HG02943 (cell line): ENCODE measurements at regions not wholly inside any gene's neighbourhood (a gene's known extent, or its start where the extent isn't known, plus 50 kb on each side); places are given as distances from the start of the nearest gene placed in this dataset.
"Not testable (repeated sequence)": the region's sequence is repeated elsewhere in the genome, so short reads cannot be mapped to it uniquely, and the experiment has no call there.

ENCODE experiments used
- ATAC-seq: cut with Tn5 transposase; IDR thresholded peaks from one replicate; pipeline ENCODE4 v1.9.1; 2021; ENCODE audit warnings: mild to moderate bottlenecking, low read depth, moderate library complexity; ENCODE audit not compliant: unreplicated experiment

DNA sequence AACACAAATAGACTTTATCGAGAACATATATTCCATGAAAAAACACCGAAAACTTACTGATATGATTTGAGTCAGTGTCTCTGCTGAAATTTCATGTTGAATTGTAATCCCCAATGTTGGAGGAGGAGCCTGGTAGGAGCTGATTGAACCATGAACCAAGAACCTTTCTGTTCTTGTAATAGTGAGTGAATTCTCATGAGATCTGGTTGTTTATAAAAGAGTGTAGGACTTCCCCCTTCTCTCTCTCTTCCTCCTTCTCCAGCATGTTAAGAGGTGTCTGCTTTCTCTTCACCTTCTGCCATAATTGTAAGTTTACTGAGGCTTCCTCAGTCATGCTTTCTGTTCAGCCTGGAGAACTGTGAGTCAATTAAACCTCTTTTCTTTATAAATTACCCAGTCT, 1289.3 kb upstream of the CITED2 start:
- ATAC-seq: no peak

DNA sequence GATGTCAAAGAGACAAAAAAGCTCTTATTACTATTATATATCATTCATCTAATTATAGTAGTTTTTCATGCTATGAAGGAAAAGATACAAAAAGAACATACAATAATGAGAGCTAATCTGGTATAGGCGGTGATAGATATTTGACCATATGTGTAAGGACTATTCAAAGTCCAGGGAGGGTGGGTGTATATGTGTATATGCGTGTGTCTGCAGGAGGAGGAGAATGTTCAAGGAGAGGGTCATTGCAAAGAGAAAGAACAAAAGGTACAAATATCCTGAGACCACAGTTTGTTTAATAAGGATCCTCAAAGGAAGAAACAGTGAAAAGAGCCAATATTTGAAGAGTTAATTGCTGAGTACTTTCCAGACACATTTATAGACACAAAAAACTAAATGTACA, 1288.6 kb upstream of the CITED2 start:
- ATAC-seq: no peak

DNA sequence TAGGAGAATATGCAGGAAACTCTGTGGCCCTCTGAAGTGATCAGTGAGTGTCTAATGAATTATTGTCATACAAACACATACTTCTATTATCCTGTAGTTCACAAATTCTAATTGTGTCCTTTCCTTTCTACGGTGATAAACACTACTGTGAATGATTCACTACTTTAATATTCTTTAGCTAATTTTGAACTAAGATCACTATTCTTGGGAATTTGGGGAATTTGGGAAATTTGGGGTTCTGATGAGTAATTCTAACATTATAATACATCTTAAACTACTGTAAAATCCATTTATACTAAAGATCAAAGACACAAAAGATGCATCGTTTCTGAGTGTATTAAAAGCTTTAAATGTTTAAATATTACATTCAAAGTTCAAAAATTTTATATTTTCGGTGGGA, 1287.2 kb upstream of the CITED2 start:
- ATAC-seq: no peak

GRCh38 chr6:140660295-140660694, 1285.8 kb upstream of the CITED2 start:
- no peak for ATAC-seq

- ATAC-seq: no peak
Observed at GRCh38 chr6:140653972-140654371, 1279.5 kb upstream of the CITED2 start.

DNA sequence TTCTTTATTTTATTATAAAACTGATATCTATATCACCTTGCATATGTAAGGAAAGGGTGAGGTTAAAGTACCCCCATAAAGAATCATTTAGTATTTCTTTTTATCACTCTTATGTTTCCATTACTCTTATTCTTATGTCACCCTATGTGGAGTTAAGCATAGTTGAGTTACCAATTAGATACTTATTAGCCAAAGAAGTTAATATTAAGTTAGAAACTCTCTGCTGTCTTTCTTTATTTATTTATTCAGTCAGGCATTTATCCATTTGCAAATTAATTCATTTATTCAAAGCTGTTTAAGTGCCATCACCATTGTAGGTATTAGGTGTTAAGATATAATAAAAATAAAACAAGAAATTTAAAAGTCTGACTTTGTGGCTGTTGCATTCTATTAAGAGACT, 1279.1 kb upstream of the CITED2 start:
- no peak for ATAC-seq

DNA sequence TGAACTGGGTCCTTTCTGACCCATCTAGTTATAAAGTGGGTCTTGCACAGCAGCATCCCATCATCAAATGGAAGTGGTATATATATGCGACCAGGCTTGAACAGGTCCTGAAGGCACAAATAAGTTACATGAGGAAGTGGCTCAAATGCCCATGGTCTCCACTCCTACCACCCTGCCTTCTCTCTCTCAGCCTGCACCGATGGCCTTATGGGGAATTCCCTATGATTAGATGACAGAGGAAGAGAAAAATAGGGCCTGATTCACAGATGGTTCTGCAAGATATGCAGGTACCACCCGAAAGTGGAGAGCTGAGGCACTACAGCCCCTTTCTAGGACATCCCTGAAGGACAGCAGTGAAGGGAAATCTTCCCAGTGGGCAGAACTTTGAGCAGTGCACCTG, 1275.1 kb upstream of the CITED2 start:
- ATAC-seq: not testable (repeated sequence)

GRCh38 chr6:140647322-140647721, 1272.9 kb upstream of the CITED2 start:
- not testable (repeated sequence) for ATAC-seq

GRCh38 chr6:140644017-140644416, 1269.6 kb upstream of the CITED2 start:
- no peak for ATAC-seq

- no peak for ATAC-seq
Observed at GRCh38 chr6:140641412-140641811, 1267.0 kb upstream of the CITED2 start.

- ATAC-seq: no peak
Observed at GRCh38 chr6:140636908-140637402, 1262.5 kb upstream of the CITED2 start.

GRCh38 chr6:140636271-140636907, 1261.9 kb upstream of the CITED2 start:
- ATAC-seq: no peak

DNA sequence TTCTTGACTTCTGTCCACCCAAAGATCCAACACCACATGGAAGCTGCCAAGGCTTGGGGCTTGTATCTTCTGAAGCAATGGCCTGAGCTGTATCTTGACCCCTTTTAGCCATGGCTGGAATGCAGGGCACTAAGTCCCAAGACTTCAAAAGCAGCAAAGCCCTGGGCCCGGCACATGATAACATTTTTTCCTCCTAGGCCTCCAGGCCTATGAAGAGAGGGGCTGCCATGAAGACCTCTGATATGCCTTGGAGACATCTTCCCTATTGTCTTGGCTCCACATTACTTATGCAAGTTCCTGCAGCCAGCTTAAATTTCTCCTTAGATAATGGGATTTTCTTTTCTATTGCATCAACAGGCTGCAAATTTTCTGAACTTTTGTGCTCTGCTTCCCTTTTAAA, 1252.6 kb upstream of the CITED2 start:
- ATAC-seq: no peak

DNA sequence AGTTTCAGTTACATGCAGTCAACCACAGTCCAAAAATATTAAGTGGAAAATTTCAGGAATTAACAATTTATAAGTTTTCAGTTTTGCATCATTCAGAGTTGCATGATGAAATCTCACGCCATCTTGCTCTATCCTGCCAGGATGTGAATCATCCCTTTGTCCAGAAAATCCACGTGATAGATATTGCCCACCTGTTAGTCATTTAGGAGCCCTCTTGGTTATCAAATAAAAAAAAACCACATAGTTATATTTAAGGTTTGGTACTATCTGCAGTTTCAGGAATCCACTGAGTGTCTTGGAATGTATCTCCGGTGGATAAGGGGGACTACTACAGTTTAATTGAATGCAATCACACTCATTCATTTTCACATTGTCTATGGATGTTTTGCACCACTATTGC, 1249.0 kb upstream of the CITED2 start:
- ATAC-seq: no peak

- no peak for ATAC-seq
Observed at GRCh38 chr6:140620496-140620895, 1246.0 kb upstream of the CITED2 start.

- ATAC-seq: no peak
Observed at GRCh38 chr6:140609956-140610355, 1235.5 kb upstream of the CITED2 start.

- ATAC-seq: no peak
Observed at GRCh38 chr6:140609321-140609720, 1234.9 kb upstream of the CITED2 start.

GRCh38 chr6:140604786-140605185, 1230.3 kb upstream of the CITED2 start:
- ATAC-seq: no peak

DNA sequence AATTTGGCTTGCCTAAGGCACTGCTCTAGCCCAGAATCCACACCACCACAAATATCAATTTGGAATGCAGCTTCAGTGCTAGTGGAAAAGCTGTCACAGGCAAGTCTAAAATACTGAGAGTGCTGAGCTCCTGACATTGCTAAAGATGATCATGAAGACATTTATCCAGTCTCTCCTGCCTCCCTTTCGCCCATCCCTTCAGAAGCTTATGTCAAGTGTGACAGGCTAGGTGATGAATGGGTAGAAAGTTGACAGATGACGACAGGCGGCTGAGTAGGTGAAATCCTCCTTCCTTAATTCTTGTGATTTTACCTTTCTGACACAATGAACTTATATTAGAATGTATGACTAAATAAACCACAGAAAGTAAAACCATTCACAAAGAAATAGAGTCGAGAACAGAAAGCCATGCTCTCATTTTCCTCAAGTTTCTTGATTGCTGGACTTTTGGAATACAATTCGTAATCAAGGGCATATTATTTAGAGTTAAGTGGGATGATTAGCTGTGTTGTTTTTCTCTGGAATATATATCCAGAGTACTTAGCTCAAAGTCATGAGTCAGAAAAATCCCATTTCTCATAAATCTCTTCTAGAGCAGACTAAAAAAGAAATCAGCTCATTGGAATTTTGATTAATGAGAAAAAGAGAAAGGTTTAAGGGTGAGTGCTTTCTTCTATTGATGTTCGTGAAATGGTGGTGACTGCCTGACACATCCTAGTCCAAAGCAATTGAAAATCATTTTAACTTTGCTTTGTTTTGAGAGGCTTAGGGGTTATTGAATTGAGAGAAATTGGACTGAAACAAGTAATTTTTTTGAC, 1228.2 kb upstream of the CITED2 start:
- no peak for ATAC-seq

DNA sequence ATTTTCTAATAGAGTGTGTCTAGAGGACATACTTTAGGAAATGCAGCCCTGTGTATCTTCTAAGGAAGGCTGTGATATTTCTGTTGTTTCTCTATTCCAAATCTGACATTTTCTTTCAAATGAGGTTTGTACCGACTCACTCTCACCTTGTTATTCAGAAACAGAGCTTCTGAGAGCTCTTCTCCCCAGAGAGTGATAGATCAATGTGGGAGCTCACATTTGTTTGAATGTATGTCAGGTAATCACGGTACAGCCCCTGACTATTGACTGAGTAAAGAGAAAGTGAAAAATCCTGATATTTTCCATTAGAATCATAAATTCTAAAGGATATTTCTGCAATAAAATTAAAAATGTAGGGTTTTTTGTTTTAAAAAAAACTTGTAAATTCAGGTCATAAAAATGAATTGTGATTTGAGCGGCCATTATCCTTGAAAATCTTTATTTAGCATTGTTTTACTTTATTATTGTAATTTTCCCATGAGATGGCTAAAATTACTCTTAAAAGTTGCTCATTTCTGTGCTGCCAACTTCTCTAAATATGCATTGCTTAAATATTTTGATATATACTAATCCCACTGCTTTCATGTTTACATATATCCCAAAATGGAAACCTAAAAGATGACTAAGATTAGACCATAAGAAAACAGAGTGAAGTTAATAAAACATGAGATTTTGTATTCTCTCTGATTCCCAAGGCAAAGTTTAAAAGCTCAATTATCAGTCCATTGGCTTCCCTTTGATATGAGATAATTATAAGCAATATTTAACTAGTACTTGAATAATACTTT, 1226.8 kb upstream of the CITED2 start:
- ATAC-seq: no peak

DNA sequence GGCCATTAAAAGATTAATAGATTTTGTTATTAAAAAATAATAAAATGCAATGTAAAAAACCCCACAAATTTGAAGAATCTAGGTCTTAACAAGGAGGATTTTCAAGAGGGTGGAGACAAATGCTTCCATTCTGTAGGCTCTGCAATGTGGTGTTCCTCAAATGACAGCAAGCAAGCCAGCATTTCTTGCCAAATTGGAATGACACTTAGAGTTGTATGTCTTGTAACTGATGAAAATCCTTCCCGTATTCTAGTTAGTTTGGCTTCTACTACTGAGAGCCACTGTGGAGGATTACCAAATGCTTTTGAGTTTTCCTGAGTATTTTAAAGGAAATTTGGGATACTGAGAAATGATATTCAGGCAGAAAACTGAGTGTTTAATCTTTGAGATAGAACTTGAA, 1225.5 kb upstream of the CITED2 start:
- no peak for ATAC-seq
